Left kidney (tissue), 1 donor: ENCODE measurements at regions not wholly inside any gene's neighbourhood (a gene's known extent, or its start where the extent isn't known, plus 50 kb on each side); places are given as distances from the start of the nearest gene placed in this dataset.

ENCODE experiments used
- DNase-seq: peaks from one replicate; pipeline ENCODE4 v3.0.0-alpha.2; 2013

- DNase-seq: no peak
Measured at GRCh38 chr17:62882284-62882683, 74.2 kb upstream of the MARCHF10 start.

- DNase-seq: no peak
Measured at GRCh38 chr17:62880120-62880519, 72.0 kb upstream of the MARCHF10 start.

GRCh38 chr17:62876673-62877405, 68.7 kb upstream of the MARCHF10 start:
- no peak for DNase-seq

- DNase-seq: no peak
Measured at GRCh38 chr17:62876063-62876462, 67.9 kb upstream of the MARCHF10 start.

GRCh38 chr17:62875296-62875695, 67.2 kb upstream of the MARCHF10 start:
- DNase-seq: no peak

GRCh38 chr17:62871291-62871690, 63.2 kb upstream of the MARCHF10 start:
- DNase-seq: no peak

- no peak for DNase-seq
Measured at GRCh38 chr17:62870552-62870971, 62.4 kb upstream of the MARCHF10 start.

- DNase-seq: peak; percentile 55
Measured at GRCh38 chr17:62870030-62870541, 62.0 kb upstream of the MARCHF10 start.

- no peak for DNase-seq
Measured at GRCh38 chr17:62868723-62869122, 60.6 kb upstream of the MARCHF10 start.

GRCh38 chr17:62868008-62868407, 59.9 kb upstream of the MARCHF10 start:
- DNase-seq: no peak

GRCh38 chr17:62867303-62867702, 59.2 kb upstream of the MARCHF10 start:
- DNase-seq: no peak

- DNase-seq: no peak
Measured at GRCh38 chr17:62866471-62866870, 58.4 kb upstream of the MARCHF10 start.

GRCh38 chr17:62865586-62865985, 57.5 kb upstream of the MARCHF10 start:
- no peak for DNase-seq

GRCh38 chr17:62862251-62862650, 54.1 kb upstream of the MARCHF10 start:
- DNase-seq: no peak

- DNase-seq: peak; percentile 38
Measured at GRCh38 chr17:62860962-62861873, 53.1 kb upstream of the MARCHF10 start.

- no peak for DNase-seq
Measured at GRCh38 chr17:62859146-62859545, 51.0 kb upstream of the MARCHF10 start.
